HG03521 (cell line): ENCODE measurements at regions not wholly inside any gene's neighbourhood (a gene's known extent, or its start where the extent isn't known, plus 50 kb on each side); places are given as distances from the start of the nearest gene placed in this dataset.
"Not testable (repeated sequence)": the region's sequence is repeated elsewhere in the genome, so short reads cannot be mapped to it uniquely, and the experiment has no call there.

Experiments used
- ATAC-seq: cut with Tn5 transposase; IDR thresholded peaks from one replicate; pipeline ENCODE4 v1.9.1; 2021; ENCODE audit warnings: mild to moderate bottlenecking, moderate library complexity; ENCODE audit not compliant: unreplicated experiment

DNA sequence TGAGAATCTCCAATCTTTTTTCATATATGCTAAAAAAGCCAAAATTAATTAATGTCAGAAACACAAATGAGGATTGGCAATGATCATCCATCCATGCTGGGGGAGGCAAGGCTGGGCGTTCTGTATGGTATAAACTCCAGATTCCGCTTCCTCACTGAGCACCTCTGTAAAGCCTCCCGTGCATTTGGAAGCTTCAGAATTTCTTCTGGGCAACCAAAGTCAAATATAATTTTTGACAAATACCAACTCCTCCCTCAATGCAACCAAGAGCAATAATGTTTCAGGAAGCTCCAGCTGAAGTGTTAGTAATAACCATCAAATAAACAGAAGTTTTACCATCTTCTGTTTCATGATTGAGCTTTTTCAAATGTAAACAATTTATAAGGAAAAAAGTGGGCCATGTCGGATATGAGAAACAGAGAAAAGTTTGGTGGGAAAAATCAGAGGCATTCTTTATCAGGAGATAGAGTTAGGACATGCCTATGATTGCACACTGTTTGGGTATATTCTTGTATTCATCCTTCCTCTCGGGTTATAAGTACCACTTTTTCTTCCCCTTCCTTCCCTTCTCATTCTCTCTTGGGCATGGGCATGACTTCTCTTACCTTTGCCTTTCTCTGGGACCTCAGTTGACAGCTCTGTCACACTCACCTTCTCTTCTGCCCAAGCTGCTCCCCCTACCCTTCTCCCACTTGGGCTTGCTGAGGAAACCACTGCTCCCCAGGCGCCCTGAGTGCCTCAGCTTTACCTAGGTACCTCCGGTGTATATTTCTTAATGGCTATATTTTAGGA is 149.5 kb upstream of the ZEB2 start:
- ATAC-seq, result no peak

DNA sequence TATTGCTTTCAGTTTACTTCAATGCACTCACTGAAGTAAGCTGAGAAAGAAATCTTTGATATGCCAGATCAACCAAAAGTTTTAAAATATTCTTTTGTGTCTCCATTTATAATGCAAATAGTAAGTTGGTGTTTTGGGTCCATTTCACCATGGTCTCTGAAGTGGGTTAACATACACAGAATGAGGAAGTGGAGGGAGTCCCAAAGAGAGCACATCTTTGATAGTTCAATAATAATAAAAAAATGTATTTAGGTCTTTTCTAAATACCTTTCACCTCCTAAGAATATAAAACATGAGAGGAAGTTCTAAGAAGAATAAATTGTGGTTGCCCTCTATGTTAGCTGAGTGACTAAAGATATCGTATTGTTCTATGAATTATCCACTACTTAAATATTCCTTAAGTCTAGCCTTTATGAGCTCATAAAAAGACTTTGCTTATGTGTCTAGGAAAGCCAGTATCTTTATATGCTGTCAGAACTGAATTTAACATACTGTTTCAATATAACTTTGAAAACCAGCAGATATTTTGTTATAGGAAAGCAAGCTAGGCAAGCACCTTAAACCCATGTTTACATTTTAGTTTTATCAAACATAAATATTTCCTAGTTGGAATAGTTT is 148.7 kb upstream of the ZEB2 start:
- no peak for ATAC-seq

DNA sequence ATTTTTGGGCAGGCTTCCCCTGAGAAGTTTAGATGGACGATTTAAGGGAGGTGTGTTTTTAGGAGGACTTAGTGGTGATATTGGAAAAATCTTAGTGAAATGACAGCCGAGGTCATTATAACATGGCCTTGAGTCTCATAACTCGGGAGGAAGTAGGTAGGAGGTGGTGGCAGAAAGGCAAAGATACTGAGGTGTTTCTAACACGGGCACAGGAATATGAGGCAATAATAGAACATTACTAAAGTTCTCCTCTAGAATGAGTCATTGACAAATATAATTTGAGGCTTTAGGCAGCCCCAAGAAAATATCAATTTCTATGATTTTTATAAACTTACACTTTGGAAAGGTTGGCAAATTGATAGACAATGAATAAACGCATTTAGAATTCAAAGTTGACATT is 146.1 kb upstream of the ZEB2 start:
- ATAC-seq, result no peak

DNA sequence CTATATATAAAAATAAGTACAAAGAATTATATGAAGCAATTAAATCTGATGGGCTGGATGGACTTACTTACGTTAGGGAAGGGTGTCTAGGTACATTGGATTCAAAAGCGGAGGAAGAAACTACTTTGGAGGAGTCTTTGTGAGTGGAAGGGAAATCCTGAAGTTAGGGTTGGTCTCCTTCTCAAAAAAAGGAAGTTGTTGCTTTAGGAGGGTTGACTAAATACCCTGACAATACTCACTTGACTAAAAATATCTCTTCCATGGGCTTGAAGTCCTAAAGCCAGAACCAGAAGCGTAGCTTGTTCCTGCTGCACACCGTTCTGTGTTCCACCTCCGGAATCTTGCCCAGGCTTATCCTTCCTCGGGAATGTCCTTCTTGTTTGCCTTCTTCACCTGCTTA is 143.3 kb upstream of the ZEB2 start:
- no peak for ATAC-seq

DNA sequence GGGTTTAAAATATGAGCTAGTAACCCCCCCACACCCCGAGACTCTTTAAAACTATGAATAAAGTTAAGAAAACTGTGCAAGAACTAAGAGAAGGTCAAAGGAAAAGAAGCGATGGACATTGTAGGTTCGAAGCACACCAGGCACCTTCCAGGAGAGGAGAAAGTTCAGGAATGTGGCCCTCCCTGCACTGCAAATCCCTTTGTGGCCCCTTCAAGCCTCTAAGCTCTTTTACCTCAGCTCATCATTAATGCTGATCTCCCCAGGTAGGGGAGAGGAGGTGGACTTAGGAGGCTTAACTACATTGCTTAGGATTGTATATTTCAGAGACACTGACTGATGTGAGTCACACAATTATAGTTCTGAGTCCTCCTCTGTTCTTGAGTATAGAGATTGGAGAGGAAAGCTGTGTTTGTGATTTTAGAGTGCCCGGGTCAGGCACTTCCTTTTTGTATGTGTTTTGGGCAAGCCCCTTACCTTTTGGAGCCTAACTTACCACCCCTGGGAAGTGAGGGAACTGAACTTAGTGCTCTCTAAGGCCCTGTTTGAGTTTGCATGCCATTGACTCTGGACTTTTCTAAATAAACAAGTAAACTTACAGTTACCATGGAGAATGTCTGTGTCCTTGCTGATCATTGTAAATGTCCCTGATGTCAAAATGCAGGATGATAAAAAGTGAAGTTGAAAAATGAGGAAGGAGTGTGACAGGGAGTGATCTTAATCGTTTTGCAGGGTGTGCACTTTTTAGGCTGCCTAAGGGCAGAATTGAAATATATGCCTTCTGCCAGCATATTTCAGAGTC is 140.8 kb upstream of the ZEB2 start:
- ATAC-seq, result no peak

DNA sequence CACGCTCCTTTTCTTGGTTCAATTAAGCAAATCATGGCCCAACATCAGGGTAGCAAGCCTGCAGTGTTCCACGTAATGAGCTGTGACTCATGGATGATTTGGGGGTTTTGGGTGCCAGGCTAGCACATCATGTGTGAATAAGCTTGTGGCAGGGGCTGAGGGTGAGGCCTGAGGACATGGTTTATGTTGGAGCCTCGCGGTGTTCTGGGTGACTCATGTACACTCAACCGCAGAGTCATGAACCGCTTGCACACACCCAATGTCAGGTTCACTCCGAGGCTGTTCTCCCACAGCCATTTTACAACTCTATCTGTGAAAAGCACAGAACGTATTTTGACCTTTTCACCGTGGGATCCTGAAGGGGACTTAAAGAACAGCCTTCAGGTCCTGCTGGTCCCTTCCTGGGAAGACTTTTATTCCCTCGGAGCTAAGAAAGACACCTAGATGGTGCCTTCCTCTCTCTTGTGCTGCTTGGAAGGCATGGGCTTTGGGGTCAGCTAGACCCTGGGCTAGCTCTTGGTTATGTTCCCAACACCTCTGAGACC is 139.9 kb upstream of the ZEB2 start:
- ATAC-seq, result no peak

DNA sequence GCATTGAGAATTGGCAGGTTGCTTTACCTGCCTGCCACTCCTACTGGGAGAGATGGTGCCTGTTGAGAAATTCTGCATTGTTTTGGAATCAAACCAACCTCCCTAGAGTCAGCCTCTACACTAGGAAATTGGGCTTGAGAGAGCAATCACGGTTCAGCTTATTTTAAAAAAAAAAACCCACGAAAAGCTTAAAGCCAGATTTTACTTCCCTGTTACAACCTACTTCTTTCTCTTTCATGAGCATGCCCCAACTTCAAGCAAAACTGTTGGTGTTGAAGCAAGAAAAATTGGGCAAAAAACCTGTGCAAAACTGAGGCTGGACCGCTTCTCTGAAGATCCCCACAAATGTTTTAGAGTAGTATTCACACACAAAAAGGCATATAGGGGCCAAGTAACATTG is 134.6 kb upstream of the ZEB2 start:
- ATAC-seq, result no peak

DNA sequence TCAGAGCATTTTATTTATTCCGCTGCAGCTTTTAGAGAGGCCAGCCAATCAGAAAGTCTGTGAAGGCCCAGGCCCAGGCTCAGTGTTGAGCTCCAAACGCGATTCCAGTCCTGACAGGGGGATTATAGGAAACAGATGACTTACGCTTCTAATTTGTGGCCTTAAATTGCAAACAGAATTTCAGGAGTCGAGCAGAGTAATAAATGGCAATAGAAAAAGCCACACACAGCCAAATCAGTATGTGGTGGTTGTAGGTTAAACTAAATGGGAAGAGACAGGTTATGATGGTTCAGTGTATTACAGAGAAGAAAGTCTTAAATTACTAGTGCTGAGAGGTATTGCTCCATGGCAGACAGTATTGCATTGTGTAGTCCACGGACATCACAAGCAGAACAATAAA is 131.0 kb upstream of the ZEB2 start:
- ATAC-seq, result no peak

DNA sequence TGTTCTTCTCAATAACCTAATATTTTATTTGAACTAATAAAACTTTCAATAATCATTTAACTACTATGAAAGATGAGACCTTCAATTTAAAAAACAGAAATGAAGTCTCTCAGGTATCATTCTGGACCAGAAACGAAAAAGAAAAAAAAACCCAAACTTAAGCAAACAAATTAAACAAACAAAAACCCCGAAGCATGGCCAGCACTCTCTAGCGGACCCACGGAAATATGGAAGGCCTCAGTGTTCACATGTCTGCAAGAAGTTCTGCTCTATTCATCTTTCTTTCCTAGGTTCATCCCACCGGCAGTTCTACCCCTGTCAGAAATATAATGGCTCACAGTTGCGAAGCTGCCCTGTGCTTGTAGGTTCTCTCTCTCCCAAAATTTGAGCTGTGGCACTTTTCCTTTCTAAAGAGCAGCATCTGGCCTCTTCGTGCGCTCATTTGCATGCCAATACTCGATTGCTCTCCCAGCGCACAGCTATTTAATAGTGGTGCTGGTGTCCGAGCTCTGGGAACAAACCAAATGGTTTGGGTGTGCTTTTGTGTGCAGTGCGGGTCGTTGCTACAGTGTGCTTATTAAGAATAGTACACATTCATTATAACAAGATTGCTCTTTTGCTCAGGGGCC is 129.0 kb upstream of the ZEB2 start:
- no peak for ATAC-seq

DNA sequence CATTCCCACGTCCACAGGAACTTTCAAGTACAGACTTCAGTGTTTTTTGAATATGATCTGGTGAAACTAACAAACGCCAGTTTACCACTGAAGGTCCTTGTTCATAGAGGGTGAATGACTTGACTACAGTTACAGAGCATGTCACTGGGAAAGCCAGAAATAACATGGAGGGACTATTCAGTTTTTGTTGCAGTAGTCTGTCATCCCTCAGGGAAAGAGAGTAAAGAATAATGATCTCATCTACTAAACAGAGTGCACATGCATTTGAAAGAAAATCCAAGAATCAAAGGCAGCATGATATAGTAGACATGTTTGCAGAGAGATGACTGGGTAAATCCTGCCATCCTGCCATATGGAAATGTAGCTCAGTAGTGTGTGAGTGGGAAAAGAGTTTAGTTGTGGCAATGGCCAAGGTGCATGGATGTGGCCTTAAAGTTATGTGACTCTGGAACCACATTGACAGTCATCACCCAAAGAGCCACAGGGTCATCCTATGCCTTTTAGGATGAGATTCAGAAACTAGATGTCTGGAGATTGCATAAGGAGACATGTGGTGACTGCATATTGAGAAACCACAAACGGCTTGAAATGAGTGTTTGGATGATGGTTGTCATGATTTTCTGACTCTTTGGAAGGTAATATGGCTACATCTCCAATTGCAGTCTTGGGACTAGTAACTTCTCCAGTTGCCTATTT is 125.3 kb upstream of the ZEB2 start:
- no peak for ATAC-seq

DNA sequence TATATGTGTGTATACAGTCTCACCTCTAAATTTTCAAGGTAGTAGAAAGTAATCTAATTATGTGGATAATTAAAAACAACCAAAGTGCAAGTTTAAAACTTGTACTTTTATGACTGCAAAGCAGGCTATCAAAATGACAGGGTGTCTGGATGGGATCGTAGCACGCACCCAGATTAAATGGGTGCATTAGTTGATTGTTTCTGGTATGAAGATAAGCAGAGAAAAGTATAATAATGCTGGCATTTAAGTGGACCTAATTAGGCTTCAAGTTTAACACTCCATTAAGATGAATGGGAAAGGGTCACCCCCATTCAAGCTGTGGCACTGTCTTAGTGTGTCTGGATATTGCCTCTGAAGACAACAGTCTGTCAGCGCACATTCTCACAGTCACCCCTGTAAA is 124.6 kb upstream of the ZEB2 start:
- no peak for ATAC-seq

DNA sequence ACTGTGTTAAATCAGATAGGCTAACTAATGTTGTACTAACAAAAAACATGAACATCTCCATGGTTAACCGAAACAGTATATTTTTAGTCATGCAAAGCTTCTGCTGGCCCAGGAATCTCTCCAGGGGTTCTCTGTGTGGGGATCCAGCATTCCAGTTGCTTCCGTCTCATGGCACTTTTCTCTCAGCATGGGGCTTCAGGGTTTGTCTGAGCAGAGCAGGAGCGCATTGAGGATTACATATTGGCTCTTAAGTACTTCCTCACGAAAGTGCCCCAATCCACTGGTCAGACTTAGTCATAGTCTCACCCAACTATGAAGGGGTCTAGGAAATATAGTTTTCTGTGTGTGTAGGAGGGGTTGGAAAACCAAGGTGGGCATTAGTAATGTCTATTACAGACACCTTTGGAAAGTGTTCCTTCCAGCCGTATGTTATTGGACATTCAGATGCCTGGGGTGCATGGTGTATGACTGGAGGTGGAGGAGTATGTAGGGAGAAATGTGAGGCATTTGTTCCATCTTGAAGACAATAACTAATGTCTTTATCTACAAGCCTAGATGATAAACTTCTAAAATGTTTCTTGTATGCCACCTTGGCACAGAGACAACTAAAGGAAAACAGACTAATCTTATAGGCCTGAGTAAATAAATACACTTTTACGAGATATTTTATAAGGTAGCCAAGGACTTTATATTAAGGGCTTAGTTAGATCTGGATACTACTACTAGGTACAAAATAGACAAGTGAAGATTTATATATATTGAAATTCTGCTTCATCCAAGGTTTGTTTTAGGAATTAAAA is 123.8 kb upstream of the ZEB2 start:
- no peak for ATAC-seq

DNA sequence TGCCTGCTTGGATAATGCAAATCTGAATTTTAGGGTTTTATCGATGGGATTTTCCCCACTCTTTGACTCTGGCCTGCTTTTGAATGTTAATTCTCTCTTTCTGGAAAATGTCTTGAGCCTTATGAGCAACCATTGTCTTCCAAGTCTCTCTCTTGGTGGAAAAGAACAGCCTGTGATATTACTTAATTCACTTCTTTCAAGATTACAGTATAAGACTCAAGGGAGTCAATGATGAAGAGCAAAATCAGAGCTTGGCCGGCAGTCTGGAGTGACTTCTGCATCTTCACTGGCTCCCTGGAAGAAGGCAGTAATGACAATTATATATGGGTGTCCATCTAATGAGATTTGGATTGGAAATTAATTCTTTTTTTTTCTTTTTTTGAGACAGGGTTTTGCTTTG is 122.9 kb upstream of the ZEB2 start:
- ATAC-seq, result no peak

DNA sequence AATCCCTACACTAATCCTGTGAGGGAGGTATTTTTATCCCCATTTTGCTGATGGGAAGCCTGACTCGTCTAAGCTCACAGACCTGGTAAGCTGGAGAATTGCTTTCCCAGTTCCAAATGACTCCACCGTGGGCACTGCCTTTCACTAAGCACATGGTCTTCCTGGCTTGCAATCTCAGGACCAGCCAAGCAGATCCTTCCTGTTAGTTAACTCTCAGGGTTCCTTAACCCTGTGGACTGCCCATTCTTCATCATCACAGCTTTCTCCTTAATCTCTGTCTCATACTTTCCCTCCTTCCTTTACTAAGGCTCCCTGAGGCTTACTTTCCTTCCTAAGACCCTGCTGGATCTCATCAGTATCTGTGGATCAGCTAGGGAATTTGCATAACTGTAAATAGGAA is 122.2 kb upstream of the ZEB2 start:
- ATAC-seq, result no peak

DNA sequence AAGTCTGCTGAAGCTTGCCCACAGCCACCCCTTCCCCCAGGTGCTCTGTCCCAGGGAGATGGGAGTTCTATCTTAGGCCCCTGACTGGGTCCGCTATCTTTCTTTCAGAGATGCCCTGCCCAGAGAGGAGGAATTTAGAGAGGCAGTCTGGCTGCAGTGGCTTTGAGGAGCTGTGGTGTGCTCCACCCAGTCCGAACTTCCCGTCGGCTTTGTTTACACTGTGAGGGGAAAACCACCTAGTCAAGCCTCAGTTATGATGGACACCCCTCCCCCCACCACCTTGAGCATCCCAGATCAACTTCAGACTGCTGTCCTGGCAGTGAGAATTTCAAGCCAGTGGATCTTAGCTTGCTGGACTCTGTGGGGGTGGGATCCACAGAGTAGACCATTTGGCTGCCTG is 118.3 kb upstream of the ZEB2 start:
- not testable (repeated sequence) for ATAC-seq

DNA sequence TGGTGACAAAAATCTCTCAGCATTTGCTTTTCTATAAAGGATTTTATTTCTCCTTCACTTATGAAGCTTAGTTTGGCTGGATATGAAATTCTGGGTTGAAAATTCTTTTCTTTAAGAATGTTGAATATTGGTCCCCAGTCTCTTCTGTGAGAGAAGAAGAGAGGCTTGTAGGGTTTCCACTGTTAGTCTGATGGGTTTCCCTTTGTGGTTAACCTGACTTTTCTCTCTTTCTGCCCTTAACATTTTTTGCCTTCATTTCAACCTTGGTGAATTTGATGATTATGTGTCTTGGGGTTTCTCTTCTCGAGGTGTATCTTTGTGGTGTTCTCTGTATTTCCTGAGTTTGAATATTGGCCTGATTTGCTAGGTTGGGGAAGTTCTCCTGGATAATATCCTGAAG is 116.9 kb upstream of the ZEB2 start:
- ATAC-seq, result not testable (repeated sequence)

DNA sequence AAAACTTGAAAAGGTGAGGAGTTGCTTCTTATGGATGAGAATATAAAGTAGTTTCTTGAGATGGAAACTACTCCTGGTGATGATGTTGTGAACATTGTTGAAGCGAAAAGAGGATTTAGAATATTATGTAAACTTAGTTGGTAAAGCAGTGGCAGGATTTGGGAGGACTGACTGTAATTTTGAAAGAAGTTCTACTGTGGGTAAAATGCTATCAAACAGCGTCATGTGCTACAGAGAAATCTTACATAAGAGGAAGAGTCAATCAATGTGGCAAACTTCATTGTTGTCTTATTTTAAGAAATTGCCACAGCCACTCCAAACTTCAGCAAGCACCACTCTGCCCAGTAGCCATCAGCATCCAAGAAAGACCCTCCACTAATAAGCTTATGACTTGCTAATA is 112.9 kb upstream of the ZEB2 start:
- no peak for ATAC-seq

DNA sequence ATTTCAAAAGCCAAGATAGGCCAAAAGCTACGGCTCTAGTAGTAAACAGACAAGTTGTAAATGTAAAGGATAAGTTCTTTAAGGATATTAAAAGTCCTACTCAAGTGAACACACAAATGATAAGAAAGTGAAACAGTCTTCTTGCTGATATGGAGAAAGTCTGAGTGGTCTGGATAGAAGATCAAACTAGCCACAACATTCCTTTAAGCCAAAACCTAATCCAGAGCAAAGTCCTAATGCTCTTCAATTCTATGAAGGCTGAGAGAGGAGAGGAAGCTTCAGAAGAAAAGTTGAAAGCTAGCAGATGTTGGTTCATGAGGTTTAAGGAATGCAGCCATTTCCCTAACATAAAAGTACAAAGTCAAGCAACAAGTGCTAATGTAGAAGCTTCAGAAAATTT is 111.7 kb upstream of the ZEB2 start:
- ATAC-seq, result no peak

DNA sequence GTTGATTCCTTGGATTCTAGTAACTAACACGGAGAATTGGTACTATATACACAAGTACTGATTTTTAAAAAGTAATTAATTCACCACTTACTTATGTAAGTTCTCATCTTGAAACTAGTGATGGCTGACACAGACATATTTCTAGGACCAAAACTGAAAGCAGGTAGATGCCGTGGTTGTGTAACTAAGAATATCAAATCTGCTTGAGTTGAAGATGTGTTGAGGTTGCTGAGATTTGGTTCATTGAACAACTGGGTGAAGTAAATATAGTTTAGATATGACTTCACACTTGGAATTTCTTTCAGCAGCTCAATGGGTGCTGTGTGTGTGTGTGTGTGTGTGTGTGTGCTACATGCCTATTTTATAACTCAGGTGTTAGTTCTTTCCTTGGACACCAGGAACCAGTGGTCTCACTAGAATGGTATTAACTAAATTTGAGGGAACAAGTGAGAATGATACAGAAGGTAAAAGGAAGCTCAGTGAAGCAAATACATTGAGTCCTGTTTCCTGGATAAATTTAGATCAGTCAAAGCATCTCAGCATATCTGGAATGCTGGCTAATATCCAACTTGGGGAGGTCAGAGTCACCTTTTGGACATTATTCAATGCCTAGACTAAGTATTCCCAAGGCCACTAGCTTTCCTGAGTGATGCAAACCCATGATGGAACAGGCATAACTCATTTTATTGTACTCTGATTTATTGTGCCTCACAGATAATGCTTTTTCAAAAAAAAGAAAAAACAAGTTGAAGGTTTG is 110.7 kb upstream of the ZEB2 start:
- ATAC-seq, result peak; percentile 78
